GM21515 (cell line): ENCODE measurements at regions not wholly inside any gene's neighbourhood (a gene's known extent, or its start where the extent isn't known, plus 50 kb on each side); places are given as distances from the start of the nearest gene placed in this dataset.

Source experiments
- ATAC-seq: cut with Tn5 transposase; IDR thresholded peaks from one replicate; pipeline ENCODE4 v1.9.1; 2021; ENCODE audit not compliant: unreplicated experiment

DNA sequence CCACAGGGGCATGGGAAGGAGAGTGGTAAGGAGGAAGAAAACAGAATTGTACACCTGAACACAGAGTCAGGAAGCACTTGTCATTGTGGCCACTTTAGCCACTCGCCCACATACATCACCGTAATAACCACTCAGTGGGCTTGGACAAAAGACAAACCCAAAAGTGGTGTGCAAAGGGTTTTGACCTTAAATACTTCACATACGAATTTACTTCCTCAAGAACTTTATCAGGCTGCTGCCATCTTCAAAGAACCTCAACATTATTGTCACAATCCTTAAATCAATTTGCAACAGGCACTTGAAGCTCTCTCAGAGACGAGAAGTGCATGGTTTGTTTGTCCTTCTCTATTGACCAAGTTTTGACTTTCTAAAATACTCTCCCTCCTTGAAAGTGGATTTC is 187.3 kb upstream of the EGLN3 start:
- no peak for ATAC-seq

DNA sequence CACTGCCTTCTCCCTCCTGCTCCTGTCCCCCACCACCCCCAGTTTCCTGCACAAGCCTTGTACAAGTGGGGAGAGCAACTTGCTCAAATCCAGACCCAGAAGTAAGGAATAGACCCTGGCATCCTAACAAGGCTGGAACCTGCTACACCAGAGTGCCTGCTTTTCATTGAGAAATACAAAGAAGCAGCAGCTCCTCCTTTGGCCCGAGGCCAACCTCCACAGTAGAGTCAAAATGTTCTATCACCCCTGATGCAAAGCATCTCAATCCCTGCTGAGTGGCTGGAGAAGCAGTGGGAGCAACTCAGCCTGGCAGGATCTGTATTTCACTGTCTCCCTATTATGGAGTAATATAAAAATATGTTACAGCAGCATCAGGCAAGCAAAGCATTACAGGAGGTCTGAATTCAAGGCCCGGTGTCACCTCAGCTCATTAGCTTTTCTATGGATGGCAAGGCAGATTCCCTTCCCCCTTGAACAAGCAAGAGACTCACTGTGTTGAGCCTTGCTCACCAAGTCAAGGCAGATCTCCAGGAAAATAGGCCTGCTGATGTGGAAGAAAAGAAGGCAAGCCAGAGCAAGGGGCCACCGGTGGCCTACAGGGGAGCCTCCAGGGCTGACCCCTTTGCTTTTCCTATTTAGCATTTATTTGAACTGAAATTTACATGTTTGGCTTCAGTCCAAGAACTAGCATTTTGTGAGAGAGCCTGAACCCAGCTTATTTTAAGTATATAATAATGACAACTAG is 186.3 kb upstream of the EGLN3 start:
- ATAC-seq: no peak

DNA sequence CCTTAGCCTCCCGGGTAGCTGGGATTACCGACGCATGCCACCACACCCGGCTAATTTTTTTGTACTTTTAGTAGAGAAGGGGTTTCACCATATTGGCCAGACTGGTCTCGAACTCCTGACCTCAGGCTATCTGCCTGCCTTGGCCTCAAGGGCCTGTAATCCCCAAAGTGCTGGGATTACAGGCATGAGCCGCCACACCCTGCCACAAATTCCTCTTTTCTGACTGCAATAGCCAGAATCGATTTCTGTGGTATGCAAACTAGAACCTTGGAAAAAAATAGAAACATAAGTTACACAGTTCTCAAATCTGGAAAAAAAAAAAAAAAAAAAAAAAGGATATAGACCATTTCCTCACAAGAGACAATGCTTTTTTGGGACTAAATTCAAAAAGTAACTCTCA is 184.6 kb upstream of the EGLN3 start:
- ATAC-seq: no peak

DNA sequence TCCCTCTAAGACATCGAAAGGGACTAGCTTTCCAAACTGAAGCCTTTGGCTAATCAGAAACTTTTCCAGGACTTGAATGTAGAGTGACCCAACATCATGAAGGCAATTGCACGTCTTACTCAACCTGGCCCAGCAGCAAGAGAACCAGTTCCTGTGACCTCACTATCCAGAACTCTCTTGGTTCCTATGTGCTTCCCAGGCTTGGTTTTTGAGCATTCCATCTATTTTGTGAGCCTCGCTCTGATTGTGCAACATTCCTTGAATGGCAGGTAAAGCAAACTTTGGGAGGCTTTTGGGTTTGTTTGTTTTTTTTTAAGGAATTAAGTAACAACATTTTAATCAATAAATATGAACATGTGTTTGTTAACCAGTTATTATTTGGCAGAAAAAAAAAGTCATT is 183.6 kb upstream of the EGLN3 start:
- ATAC-seq: no peak

DNA sequence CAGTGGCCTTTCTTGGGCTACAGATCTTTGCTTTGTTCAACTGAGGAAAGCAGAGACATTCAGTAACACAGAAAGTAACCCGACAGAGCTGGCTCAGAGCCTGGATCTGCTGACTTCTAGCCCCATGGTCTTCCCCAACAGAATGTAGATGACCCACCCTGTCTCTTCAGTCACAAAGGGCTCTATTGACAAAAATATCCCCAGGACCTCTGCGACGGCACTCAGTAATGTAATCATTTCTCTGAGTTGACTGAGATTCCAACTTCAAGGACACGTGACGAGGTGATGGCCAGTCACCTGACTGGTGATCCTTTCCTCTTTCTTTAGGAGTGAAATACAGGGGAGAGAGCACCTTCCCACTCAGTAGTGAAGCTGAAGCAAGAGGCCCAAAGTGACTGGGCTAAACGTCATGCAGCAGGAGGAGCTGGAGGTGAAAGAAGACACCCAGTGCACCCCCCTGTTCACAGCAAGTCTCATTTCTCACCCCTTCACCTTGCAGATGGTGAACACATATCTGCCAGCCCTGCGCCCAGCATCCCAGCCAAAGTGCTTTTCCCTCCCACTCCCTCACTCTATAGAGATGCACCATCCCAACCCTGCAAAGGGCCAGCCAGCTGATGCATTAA is 179.2 kb upstream of the EGLN3 start:
- no peak for ATAC-seq

DNA sequence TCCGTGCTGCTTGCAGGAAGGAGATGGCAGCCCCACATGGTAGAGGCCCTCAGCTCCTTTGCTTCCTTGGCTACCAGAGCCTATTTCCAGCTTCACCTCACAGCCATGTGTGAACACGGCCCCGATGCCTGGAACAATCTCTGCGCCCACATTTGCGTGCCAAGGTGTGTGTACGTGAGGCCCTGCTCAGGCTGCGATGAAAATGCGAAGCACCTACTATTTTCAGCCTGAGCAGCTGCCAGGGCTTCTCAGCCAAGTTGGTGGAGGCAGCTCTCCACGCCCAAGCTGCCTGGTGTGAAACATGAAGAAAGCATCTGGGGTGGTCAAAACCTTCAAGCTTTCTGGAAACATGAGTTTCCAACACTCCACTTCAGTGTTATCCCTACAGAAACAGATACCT is 177.8 kb upstream of the EGLN3 start:
- no peak for ATAC-seq

DNA sequence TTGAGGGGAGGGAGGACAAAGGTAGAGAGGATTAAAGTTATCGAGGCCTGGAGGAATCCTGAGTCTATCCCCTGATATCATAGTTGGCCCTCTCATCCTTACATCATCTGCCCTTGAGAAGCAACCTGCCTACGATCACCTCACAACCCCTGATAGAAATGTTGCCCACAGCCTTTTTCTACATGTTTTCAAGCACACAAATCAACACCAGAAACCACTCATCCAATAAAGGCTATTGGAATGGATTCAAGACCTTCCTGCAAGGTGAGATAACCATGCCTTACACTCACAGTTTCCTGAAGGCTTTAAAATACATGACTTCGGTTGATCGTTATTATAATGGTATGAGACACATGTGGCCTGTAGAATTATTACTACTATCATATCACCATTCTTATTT is 175.7 kb upstream of the EGLN3 start:
- ATAC-seq: no peak

DNA sequence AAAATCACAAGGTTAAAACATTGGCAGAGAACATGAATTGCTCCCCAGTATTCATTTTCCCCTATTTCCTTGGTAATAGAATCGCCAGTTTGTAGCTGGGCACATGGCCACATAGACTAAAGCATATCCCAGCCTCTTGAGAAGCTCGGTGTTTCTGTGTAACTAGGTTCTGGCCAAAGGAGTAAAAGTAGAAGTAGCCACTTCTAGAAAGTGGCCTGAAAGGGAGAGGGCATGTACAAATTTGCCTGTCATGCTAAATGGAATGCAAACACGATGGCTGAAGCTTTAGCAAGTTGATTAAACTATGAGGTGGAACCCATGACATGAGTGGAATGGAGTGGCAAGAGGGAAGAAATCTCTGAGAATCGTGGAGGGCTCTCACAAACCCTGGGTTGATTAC is 173.7 kb upstream of the EGLN3 start:
- ATAC-seq: no peak

DNA sequence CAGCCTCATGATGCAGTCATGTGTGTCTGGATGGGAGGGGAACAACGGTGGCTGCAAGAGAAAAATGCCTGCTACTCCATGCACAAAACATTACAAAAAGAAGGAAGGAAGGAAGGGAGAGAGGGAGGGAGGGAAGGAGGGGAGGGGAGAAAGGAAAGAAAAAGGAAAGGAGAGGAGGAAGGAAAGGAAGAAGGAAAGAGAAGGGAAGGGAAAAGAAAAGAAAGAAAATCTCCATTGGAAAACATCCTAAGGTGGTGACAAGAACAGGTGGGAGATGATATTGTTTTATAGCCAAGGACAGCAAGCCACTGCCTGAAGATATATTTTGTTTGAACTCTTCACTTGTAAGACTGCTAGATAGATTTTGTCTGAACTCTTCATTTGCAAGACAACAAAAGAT is 171.8 kb upstream of the EGLN3 start:
- ATAC-seq: no peak

DNA sequence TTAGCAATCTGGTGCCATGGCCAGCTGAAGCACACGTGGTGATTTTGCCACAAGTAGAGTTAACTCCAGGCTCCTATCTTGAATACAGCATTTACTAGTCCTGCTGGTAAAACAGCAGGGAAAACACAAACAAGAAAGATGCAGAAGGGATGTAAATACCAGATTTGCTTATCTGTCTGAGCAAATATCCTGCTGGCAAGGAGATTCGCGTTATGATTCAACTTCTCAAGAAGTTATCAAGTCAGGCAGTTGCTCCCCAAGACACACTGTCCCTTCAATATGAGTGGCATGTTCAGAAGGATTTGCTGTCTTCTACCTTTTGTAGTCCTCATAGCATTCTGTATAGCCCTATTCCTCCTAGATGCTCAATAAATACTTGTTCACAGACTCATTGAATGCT is 171.2 kb upstream of the EGLN3 start:
- no peak for ATAC-seq

DNA sequence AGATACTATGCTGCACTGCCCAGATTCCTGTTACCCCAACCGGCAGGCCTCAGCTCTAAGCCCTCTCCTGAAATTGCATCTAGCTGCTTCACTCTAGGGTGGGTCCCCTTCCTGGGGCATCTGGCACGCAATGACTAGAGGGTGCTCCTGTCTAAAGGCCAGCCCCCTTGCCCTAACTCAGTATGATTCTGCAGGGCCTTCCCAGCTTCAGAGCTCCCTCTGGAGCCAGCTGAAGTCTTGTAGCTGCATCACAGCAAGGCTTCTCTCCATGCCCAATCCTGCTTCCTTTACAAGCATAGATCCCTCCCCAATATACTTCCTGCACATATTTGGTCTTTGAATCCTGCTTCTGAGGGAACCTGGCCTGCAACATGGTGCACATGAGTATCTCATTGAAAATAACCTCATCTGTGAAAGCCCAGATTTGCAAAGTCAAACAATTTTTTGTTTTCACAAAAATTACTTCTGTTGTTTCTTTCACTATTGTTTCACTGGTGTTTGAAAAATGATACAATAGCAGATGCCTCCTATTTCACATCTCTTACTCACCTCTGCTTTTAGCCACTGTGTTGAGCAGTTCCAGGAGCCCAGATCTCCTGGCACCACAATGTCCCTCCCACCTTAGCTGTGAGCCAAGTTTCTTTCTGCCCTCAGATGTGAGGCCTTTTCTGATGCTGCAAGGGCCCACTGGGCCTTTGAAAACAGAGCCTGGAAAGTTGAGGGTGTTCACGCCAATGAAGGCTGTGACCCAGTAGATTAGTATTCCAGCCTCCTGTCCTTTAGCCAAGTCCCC is 169.5 kb upstream of the EGLN3 start:
- no peak for ATAC-seq

DNA sequence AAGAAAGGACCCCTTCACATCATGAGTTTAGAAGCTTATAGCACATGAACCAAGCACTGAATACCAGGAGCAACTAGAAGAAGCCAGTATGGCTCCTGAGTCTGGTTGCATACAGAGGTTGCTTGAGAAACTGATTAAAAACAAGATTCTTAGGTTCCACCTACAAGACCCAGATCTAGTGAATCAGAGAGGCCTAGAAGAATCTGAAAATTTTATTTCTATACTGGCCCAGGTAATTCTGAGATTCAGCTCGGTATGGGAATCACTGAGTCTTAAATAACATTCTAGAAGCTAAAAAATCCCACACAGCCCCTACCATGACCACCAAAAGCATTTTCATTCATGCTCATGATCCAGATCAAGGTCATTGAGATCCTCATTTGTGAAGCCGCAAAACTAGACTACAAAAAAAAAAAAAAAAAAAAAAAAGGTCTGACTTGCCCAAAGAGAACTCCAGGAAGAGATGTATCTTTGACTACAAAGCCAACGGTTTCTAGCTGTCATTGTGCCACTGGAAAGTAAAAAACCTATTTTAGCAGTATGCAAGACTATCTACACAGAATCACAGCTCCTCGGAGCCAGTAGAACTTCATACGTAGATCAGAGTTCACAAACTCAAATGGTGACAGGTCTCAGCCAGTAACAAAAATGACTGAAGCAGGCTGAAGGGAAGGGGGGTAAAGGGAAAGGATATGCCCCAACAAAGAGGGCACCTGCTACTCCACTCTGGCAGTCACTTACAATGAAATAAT is 168.4 kb upstream of the EGLN3 start:
- no peak for ATAC-seq

DNA sequence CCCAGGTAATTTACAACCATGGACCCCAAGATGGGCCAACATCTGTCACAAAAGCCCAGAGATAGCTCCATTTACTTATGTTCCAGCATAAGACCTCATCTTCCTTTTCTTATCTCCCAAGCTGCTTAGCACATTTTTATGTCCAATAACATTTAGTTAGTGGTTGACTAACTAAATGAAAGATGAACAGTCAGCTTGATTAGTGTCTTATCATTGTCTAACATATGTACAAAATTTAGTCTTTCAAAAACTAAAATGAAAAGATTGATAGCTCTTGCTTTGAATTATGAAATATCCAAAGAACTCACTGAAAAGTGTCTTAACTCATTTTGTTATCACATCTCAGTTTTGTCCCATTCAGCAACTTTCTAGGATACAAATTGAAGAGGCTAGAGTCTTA is 163.1 kb upstream of the EGLN3 start:
- ATAC-seq: no peak

DNA sequence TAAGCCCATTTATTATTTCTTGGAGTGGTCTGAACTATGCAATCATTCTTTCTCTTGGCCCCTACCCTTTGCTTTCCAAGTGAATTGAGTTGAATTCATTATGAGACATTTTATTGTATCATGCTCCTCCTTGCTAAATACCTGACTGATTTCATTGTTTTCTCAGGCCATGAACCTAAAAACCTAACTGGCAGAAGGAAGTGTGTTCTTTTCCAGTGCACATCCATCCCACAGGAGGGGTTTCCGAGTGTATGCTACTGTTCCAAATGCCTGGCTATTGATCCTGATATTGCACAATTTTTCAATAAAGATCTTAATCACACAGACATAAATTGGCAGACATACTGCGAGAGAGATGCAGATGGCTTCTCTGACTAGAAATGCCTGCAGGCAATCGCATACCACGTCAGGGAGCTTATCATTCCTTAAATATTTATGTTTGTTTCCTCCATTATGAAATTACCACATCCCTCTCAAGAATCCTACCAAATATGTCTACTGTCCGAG is 162.2 kb upstream of the EGLN3 start:
- ATAC-seq: no peak

DNA sequence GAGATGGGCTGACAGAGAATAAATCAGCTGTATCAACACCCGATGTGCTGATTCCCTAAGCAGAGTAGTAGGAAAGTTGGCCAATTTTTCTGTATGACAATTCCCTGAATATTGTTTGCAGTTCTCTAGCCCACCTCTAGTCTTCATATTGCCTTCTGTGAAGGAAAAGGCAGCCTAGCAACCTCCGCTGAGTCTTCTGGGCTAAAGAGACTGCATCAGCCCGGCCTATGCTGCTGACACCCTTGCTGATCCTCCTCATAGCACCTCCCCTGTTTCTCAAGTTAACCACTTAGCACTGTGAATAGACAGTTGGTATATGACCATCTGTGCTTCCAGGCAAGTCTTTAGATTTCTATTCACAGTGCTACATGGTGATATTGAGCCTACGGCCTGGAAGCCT is 161.1 kb upstream of the EGLN3 start:
- ATAC-seq: no peak

DNA sequence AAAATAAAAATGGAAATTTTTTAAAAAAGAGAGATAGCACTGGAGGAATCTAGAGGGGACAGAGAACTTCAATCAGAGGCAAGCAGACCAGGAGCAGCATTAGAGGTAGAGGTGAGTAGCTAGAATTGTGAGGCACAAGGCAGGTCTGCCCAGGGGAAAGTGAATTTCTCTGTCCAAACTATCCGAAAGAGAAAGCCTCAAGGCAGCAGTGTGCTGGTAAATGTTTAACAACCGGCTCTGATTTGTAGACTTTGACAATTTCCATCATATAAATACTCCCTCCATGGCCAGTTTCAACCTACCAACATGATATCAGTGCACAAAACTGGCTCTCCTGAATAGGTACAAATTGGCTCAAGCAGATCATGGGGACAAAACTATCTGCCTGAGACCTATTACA is 160.6 kb upstream of the EGLN3 start:
- ATAC-seq: no peak

DNA sequence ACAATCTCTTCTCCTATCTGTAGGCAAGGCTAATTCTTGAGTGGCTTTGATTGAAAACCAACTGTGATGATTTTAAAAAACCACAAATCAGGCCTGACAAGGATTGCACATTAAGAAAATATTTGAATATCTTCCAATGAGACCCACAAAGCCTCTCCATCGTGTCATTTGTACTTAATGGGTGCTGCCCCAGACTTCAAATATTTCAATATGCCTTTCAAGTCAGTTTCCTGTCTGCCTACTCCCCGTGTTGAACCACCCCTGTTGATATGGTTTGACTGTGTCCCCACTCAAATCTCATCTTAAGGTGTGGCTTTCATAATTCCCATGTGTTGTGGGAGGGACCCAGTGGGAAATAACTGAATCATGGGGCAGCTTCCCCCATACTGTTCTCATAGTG is 159.7 kb upstream of the EGLN3 start:
- no peak for ATAC-seq

DNA sequence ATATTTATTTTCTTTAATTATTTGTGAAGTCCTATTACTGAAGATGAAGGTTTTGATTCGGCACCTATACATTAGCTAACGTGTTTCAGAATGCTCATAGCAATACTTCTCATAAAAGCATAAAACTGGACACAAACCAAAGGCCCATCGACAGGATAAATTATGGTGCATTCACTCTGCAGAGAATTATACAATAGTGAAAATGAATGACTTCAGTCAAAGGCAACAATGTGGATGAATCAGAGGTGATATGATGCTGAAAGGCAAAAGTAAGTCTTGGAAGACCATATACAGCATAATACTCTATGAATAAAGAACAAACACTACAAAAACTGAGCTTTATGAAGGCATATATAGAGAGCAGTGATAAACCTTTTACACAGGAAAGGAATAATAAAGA is 156.6 kb upstream of the EGLN3 start:
- no peak for ATAC-seq

DNA sequence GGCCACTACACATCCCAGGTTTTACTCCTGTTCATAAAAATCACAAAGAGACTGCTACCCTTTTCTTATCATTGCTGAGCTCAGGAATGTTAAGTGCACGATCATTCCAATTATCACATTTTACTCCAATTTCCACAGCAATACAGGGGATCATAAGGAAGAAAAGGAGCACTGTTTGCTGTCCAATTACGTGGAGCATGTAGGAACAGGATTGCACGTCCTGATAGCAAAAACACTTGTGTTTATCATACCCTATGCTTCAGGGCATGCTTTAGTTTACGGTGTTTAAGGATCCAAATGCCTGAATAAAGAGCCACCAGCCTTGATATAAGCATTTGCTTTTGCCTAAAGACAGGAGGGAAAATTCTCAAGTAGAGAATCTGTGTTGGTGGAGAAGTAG is 155.4 kb upstream of the EGLN3 start:
- no peak for ATAC-seq

DNA sequence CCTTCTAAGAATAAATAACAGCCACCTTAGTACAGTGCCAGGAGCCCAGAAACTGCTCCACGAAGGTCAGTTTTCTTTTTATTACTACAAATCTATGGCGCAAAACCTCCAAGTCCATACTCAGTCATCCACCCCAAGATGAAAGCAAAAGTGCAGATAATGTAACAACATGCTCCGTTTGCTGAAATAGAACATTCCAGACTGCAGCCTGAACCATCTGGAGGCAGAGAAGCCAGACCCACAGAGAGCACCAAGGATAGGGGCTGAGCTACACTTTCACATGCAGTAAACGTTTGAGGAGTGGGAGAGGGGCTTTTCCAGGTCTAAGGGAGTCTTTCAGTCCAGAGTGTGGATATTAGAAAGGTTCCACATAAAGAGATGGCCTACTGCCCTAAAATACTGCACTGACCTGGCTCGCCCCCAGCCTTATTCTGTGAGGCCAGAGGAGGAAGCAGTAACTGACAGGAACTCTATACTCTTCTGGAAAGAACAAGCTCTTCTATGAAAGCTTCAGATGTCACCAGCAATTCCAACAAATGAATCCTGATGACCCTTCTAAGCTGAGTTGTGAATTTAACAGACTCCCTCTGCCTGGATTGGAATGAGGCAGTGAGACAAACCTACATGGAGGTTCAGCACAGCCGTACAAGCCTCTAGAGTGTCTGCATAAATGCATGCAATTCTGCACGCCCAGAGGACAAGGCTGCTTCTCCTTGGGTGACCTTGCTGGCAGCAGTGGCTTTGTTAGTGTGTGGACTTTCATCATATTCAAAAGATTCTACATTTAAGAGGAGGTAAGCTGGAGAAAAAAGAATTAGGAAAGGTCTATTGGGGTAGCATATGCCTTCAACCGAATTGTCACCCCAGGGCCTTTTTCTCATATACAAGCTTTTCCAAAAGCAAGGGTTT is 153.9 kb upstream of the EGLN3 start:
- ATAC-seq: no peak
